ENCODE measurements at regions not wholly inside any gene's neighbourhood (a gene's known extent, or its start where the extent isn't known, plus 50 kb on each side); places are given as distances from the start of the nearest gene placed in this dataset.

GRCh38 chr10:106380706-106381105, 783.8 kb downstream of the SORCS1 start:
- no peak for DNase-seq
- Histone ChIP-seq H3K4me3 (ENCODE audit: low read length) (no peak overlapping the region), H3F3A (ENCODE audit: insufficient read depth, low read length) (no peaks in the 10 kb centered on the region), H3K9me3 (replicated peaks; ENCODE audit: insufficient read depth, low read length) (no peaks in the 10 kb centered on the region), H3K27me3 (replicated peaks; ENCODE audit: insufficient read depth, low read length) (no peaks in the 10 kb centered on the region), H3K9me2 (replicated peaks; ENCODE audit: insufficient read depth, low read length) (no peaks in the 10 kb centered on the region), H3K4me2 (ENCODE audit: low read depth, low read length) (no peak overlapping the region), H4K20me1 (ENCODE audit: insufficient read depth, low read length) (no peaks in the 10 kb centered on the region), H3K4me1 (ENCODE audit: low read length) (no peaks in the 10 kb centered on the region), H3K79me2 (ENCODE audit: low read length) (no peaks in the 10 kb centered on the region), H2AFZ (ENCODE audit: low read length) (no peak overlapping the region), H3K27ac (ENCODE audit: low read length) (no peak overlapping the region), H3K36me3 (replicated peaks; ENCODE audit: insufficient read depth, low read length) (no peaks in the 10 kb centered on the region), H3K9ac (ENCODE audit: low read length) (no peak overlapping the region)
- TF ChIP-seq CTCF (IDR thresholded peaks at IDR 0.05; ENCODE audit: low read length) (no peak), EZH2phosphoT487 (IDR thresholded peaks at IDR 0.05; ENCODE audit: low read length) (no peak), EZH2 (optimal IDR thresholded peaks at IDR 0.05; ENCODE audit: low read depth, low read length) (no peak)

GRCh38 chr10:106378251-106378650, 786.3 kb downstream of the SORCS1 start:
- DNase-seq: no peak
- H3K9ac ChIP-seq (ENCODE audit: low read length): no peak overlapping the region
- no peaks in the 10 kb centered on the region for H3K27me3 ChIP-seq (replicated peaks; ENCODE audit: insufficient read depth, low read length)
- no peaks in the 10 kb centered on the region for H3K9me3 ChIP-seq (replicated peaks; ENCODE audit: insufficient read depth, low read length)
- no peaks in the 10 kb centered on the region for H3K4me1 ChIP-seq (ENCODE audit: low read length)
- H2AFZ ChIP-seq (ENCODE audit: low read length): no peak overlapping the region
- no peaks in the 10 kb centered on the region for H3K79me2 ChIP-seq (ENCODE audit: low read length)
- H3K27ac ChIP-seq (ENCODE audit: low read length): no peak overlapping the region
- no peaks in the 10 kb centered on the region for H3K9me2 ChIP-seq (replicated peaks; ENCODE audit: insufficient read depth, low read length)
- no peak overlapping the region for H3K4me2 ChIP-seq (ENCODE audit: low read depth, low read length)
- H3K36me3 ChIP-seq (replicated peaks; ENCODE audit: insufficient read depth, low read length): no peaks in the 10 kb centered on the region
- no peaks in the 10 kb centered on the region for H4K20me1 ChIP-seq (ENCODE audit: insufficient read depth, low read length)
- no peak for TF ChIP-seq EZH2phosphoT487 (IDR thresholded peaks at IDR 0.05; ENCODE audit: low read length)
- TF ChIP-seq EZH2 (optimal IDR thresholded peaks at IDR 0.05; ENCODE audit: low read depth, low read length): no peak
- no peak for TF ChIP-seq CTCF (IDR thresholded peaks at IDR 0.05; ENCODE audit: low read length)
- no peaks in the 10 kb centered on the region for H3F3A ChIP-seq (ENCODE audit: insufficient read depth, low read length)
- H3K4me3 ChIP-seq (ENCODE audit: low read length): no peak overlapping the region

- H3K36me3 ChIP-seq (replicated peaks; ENCODE audit: insufficient read depth, low read length): no peaks in the 10 kb centered on the region
- H3K79me2 ChIP-seq (ENCODE audit: low read length): no peaks in the 10 kb centered on the region
- H3K27ac ChIP-seq (ENCODE audit: low read length): no peak overlapping the region
- TF ChIP-seq CTCF (IDR thresholded peaks at IDR 0.05; ENCODE audit: low read length) (no peak), EZH2phosphoT487 (IDR thresholded peaks at IDR 0.05; ENCODE audit: low read length) (no peak), EZH2 (optimal IDR thresholded peaks at IDR 0.05; ENCODE audit: low read depth, low read length) (no peak)
- H3K9me2 ChIP-seq (replicated peaks; ENCODE audit: insufficient read depth, low read length): no peaks in the 10 kb centered on the region
- H3F3A ChIP-seq (ENCODE audit: insufficient read depth, low read length): no peaks in the 10 kb centered on the region
- no peak overlapping the region for H3K4me3 ChIP-seq (ENCODE audit: low read length)
- DNase-seq: no peak
- no peaks in the 10 kb centered on the region for H4K20me1 ChIP-seq (ENCODE audit: insufficient read depth, low read length)
- no peaks in the 10 kb centered on the region for H3K4me1 ChIP-seq (ENCODE audit: low read length)
- H3K4me2 ChIP-seq (ENCODE audit: low read depth, low read length): no peak overlapping the region
- no peaks in the 10 kb centered on the region for H3K27me3 ChIP-seq (replicated peaks; ENCODE audit: insufficient read depth, low read length)
- H3K9ac ChIP-seq (ENCODE audit: low read length): no peak overlapping the region
- H3K9me3 ChIP-seq (replicated peaks; ENCODE audit: insufficient read depth, low read length): no peaks in the 10 kb centered on the region
- H2AFZ ChIP-seq (ENCODE audit: low read length): no peak overlapping the region
Observed at GRCh38 chr10:106370751-106371150, 793.8 kb downstream of the SORCS1 start.

Data from MM.1S (cell line).